ENCODE measurements at regions not wholly inside any gene's neighbourhood (a gene's known extent, or its start where the extent isn't known, plus 50 kb on each side); places are given as distances from the start of the nearest gene placed in this dataset.

- TF ChIP-seq ZNF407 (IDR thresholded peaks at IDR 0.05; ENCODE audit: low read depth) (no peak), SIX5 (IDR thresholded peaks at IDR 0.05; ENCODE audit: borderline replicate concordance in 1 of 2, insufficient read depth in 1 of 2, low read depth in 1 of 2, low read length in 2 of 2) (no peak), SMC3 (conservative IDR thresholded peaks at IDR 0.05; ENCODE audit: insufficient read depth, low read depth, low read length) (no peak), E2F6 (IDR thresholded peaks at IDR 0.05; ENCODE audit: borderline replicate concordance in 1 of 2, extremely low read depth in 1 of 2, insufficient read depth in 1 of 2, insufficient read length in 1 of 2, low read depth in 1 of 2, low read length in 1 of 2, poor library complexity in 1 of 2, severe bottlenecking in 1 of 2) (no peak), ZBED1 (IDR thresholded peaks at IDR 0.05) (no peak), FIP1L1 (IDR thresholded peaks at IDR 0.05; ENCODE audit: low read depth, low read length, poor library complexity, severe bottlenecking) (no peak), POLR2AphosphoS2 (IDR thresholded peaks at IDR 0.05; ENCODE audit: low read length) (no peak), RCOR1 (IDR thresholded peaks at IDR 0.05; ENCODE audit: borderline replicate concordance in 1 of 2, low read depth in 2 of 2, low read length in 2 of 2) (peak; percentile 23 to 74; a peak in 3 of 4 replicates), TRIM25 (IDR thresholded peaks at IDR 0.05; ENCODE audit: borderline replicate concordance) (no peak), CBFA2T2 (conservative IDR thresholded peaks at IDR 0.05) (peak; percentile 82), E2F4 (CRISPR knock-in tag; IDR thresholded peaks at IDR 0.05; ENCODE audit: low read depth) (no peak), NFATC3 (IDR thresholded peaks at IDR 0.05) (no peak), ZKSCAN1 (IDR thresholded peaks at IDR 0.05; ENCODE audit: low read depth, low read length) (no peak), ETV5 (CRISPR knock-in tag; IDR thresholded peaks at IDR 0.05; ENCODE audit: low read depth) (no peak)
Observed at GRCh38 chr21:20258542-20258941, 739.7 kb upstream of the NCAM2 start (continued).

Measured in K562 (cell line).